Stimulated activated CD8-positive, alpha-beta memory T cell treated with anti-CD3 and anti-CD28 coated beads, Interleukin-2, amount 100 ng/mL, for 1 hour (primary cell): ENCODE measurements at regions not wholly inside any gene's neighbourhood (a gene's known extent, or its start where the extent isn't known, plus 50 kb on each side); places are given as distances from the start of the nearest gene placed in this dataset.

Experiments
- DNase-seq, 2 donors: peaks; one replicate each; pipeline ENCODE4 v3.0.0-alpha.2; 2020; ENCODE audit warnings: low read depth in 2 of 2

DNA sequence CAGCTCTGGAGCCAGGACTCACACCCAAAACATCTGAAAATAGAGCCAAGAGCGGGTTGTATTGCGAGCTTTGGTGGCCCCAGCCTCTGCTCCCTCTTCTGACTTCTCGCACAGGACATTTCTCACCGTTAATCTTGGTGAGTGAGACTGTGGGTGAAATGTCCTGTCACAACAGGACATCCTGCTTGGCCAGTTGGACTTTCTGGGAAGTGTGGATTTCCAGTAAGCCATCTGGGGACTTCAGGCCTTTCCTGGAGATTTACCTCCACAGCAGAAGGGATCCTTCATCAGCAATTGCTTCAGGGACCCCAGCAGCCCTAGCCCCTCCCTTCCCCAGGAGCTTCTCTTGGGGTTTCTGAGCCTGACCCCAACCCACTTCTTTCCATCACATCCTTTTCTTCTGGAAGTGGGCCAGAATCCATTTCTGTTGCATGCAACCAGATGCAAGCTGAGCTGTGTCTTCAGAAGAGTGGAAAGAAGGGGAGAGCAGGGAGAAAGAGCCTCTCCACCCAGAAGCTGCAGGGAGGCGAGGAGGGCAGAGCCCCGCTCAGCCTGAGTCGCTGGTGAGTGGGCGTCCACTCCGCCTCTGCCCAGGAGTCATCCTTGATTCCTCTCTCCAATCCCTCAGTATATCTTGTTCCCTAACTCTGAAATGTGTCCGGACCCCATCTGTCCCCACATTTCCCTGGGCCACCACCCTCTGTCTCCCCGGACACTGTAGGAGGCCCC lies 50.3 kb upstream of the GADD45G start:
- DNase-seq = no peak

DNA sequence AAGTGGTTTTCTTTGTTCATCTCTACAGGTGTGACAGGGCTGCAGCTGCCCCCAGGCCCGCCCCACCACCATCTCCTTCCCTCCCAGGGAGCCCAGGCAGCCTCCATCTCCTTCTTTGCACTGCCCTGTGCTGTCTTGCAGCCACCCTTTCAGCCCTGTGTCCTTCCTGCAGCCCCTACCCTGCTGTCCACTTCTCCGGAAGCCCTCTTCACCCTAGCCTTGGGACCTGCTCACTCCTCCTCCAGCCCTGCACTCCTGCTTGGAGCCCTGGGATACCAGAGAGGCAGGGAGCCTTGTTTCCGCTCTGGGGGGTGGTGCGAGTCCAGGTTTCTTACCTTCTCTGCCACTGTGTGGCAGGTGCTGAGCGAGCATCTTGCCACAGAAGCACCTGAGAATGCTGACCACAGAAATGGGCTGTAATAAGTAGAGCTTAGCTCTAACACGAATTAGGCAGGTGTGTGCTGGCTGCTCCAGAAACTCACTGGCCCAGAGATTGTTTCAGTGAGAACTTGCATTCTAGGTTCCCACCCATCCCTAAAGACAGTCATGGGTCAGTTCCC lies 51.3 kb upstream of the GADD45G start:
- DNase-seq = no peak

DNA sequence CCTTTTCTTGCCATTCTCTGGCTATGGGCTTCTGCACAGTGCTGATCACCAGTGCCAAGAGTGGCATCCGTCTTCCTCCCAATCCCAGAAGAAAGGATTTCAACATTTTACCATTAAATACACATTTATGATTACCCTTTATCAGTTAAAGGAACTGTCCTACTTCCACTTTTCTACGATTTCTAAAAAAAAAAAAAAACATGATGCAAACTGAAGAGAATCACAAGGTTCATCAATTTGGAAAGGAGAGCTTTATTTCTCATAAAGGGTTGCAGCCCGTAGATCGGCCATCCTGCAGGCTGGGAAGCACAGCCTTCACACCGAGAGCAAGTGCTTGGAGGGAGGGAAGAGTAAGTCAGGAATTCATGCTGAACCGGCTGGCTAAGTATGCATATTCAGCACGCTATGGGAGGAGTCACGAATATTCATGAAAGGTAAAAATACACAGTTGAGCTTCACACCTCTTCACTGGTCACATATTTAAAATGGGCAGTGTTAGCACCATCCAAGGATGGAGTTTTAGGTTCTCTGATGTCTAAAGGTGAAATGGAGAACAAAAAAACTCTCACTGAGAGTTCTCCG lies 52.5 kb upstream of the SEMA4D start:
- no peak for DNase-seq

DNA sequence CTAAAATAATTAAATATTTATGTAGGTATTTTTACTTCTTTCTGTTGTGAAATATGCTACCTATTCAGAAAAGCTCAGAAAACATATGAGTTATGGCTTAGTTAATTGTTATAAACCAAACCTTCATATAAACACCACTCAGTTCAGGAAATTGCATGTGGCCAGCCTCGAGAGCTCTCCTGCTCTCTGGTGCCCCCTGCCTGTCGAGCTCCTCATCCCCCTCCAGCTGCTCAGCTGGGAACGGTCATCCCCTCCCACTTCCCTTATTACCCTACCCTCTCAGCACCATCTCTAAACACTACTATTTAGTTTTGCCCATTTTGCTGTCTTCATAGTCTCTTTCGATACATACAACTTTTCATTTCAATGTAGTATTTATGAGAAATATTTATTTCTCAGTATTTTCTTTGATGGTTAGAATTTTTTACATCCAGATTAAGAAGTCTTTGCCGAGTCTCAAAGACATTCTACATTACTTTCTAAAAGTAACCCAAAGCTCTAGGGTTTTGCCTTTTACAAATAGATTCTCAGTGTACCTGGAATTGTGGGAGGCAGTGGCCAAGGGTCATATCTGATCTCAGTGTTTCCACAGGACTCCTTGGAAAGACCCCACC lies 51.2 kb upstream of the SEMA4D start:
- peak; percentile 71 to 76 for DNase-seq

DNA sequence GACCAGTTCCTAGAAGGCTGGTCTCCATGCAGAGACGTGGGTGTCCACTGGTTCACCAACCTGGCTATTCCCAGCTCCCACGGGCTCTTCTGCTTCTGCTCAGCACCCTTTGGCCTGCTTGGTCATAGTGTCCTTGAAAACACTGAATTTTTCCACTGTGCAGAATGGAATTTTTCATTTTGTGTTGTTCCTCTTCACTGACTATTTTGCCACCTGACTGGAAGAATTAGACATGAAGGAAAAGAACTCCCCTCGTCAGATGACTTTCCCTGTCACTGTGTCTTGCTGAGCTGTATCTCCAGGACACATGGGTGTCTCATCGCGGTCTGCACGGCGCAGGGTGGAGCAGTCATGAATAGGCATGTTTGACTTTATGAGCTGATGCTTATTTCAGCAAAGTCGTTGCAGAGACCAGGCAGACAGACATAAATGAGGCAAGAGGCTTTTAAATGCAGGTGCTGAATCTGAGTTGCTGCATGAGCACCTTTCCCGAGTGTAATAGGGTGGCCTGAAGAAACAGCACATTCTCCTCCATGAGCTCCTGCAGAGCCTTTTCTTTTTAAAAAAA lies 50.2 kb upstream of the SEMA4D start:
- no peak for DNase-seq
